ENCODE measurements at regions not wholly inside any gene's neighbourhood (a gene's known extent, or its start where the extent isn't known, plus 50 kb on each side); places are given as distances from the start of the nearest gene placed in this dataset.

DNA sequence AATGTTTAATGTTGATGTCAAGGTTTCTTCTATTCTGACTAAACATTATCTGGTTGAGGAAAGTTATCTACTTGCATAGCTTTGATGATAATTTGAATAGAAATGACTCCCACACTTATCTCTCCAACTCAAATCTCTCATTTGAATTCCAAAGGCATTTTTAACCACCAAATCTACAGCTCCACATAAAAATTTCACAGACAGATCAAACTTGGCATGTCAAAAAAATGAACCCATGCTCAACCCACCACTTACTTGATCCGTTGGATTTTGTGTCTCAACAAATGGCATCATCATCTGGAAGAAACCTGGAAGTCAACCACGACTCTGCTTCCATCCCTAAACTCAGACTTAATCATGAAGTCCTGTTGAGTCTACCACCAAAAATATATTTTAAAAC, 1050.4 kb downstream of the EFNB2 start:
- no peak for TF ChIP-seq CTCF (IDR thresholded peaks at IDR 0.05)
- no peak for TF ChIP-seq POLR2A (IDR thresholded peaks at IDR 0.05)

All from right lobe of liver (tissue), 4 donors.